DND-41 (cell line): ENCODE measurements at regions not wholly inside any gene's neighbourhood (a gene's known extent, or its start where the extent isn't known, plus 50 kb on each side); places are given as distances from the start of the nearest gene placed in this dataset.

Experiments used
- ATAC-seq: fragments of 200-7000 bp; cut with Tn5 transposase; 3 replicates; pipeline ENCODE4 v1.9.1; 2021; ENCODE audit warnings: low read depth; ENCODE audit not compliant: insufficient read depth
- DNase-seq: peaks from one replicate; pipeline ENCODE4 v3.0.0-alpha.2; 2020
- H2AFZ ChIP-seq: 2 replicates; pipeline ENCODE4 v1.6.0; 2012; ENCODE audit warnings: low read depth, low read length
- H3K27ac ChIP-seq: 2 replicates; pipeline ENCODE4 v1.5.1; 2012; ENCODE audit warnings: low read length, inconsistent platforms
- H3K27me3 ChIP-seq: fragments of 200-600 bp; sonication (generic); 2 replicates; pipeline ENCODE4 v1.6.0; 2012; ENCODE audit warnings: low read length, mild to moderate bottlenecking, inconsistent platforms; ENCODE audit not compliant: insufficient read depth, poor library complexity
- H3K36me3 ChIP-seq: 2 replicates; pipeline ENCODE4 v1.5.1; 2012; ENCODE audit warnings: low read length, inconsistent platforms; ENCODE audit not compliant: insufficient read depth
- H3K4me1 ChIP-seq: 2 replicates; pipeline ENCODE4 v1.5.1; 2012; ENCODE audit warnings: mild to moderate bottlenecking, low read length; ENCODE audit not compliant: insufficient read depth
- H3K4me2 ChIP-seq: 2 replicates; pipeline ENCODE4 v1.6.0; 2012; ENCODE audit warnings: mild to moderate bottlenecking, moderate library complexity, low read length, inconsistent platforms; ENCODE audit not compliant: insufficient read depth
- H3K4me3 ChIP-seq, 2 experiments: fragments of 200-600 bp in 1 of 2; shearing (Covaris generic) in 1 of 2; 2 replicates each; pipeline ENCODE4 v1.5.1; 2012 to 2016; ENCODE audit warnings: inconsistent platforms in 2 of 2, low read length in 2 of 2, mild to moderate bottlenecking in 2 of 2, low read depth in 1 of 2, moderate library complexity in 1 of 2
- H3K79me2 ChIP-seq: 2 replicates; pipeline ENCODE4 v1.6.0; 2012; ENCODE audit warnings: low read length, inconsistent platforms; ENCODE audit not compliant: insufficient read depth
- H3K9ac ChIP-seq: 2 replicates; pipeline ENCODE4 v1.6.0; 2012; ENCODE audit warnings: low read depth, mild to moderate bottlenecking, inconsistent platforms, low read length, moderate library complexity
- H3K9me3 ChIP-seq: 2 replicates; pipeline ENCODE4 v1.5.1; 2012; ENCODE audit warnings: low read length, moderate library complexity, mild to moderate bottlenecking, inconsistent platforms; ENCODE audit not compliant: insufficient read depth, severe bottlenecking
- H4K20me1 ChIP-seq: 2 replicates; pipeline ENCODE4 v1.6.0; 2012; ENCODE audit warnings: low read length; ENCODE audit not compliant: insufficient read depth
- CTCF ChIP-seq: IDR thresholded peaks from 2 replicates; pipeline ENCODE4 v1.5.1; 2012; ENCODE audit warnings: borderline replicate concordance, low read length, moderate library complexity, mild to moderate bottlenecking; ENCODE audit not compliant: poor library complexity, severe bottlenecking; ENCODE audit errors: extremely low read depth
- EZH2 ChIP-seq: IDR thresholded peaks from 3 replicates; pipeline ENCODE4 v1.6.1; 2012; ENCODE audit warnings: borderline replicate concordance, low read depth, mild to moderate bottlenecking, moderate library complexity, low read length, inconsistent platforms; ENCODE audit not compliant: severe bottlenecking

GRCh38 chr6:95142101-95142500, 435.2 kb upstream of the MANEA start:
- DNase-seq (no peak), ATAC-seq (no peak)
- TF ChIP-seq EZH2 (no peak), CTCF (no peak)
- Histone ChIP-seq H3K9ac (no peak overlapping the region), H3K4me2 (no peak overlapping the region), H3K36me3 (no peaks in the 10 kb centered on the region), H4K20me1 (no peaks in the 10 kb centered on the region), H3K27ac (no peak overlapping the region), H3K79me2 (no peaks in the 10 kb centered on the region), H3K4me3 (no peak overlapping the region), H2AFZ (no peak overlapping the region), H3K27me3 (no peaks in the 10 kb centered on the region), H3K4me1 (no peaks in the 10 kb centered on the region), H3K9me3 (no peaks in the 10 kb centered on the region)

- Histone ChIP-seq H3K4me1 (no peaks in the 10 kb centered on the region), H3K4me2 (no peak overlapping the region), H2AFZ (no peak overlapping the region), H3K9me3 (no peaks in the 10 kb centered on the region), H3K27me3 (no peaks in the 10 kb centered on the region), H3K9ac (no peak overlapping the region), H3K4me3 (no peak overlapping the region), H3K79me2 (no peaks in the 10 kb centered on the region), H3K27ac (no peak overlapping the region), H3K36me3 (no peaks in the 10 kb centered on the region), H4K20me1 (no peaks in the 10 kb centered on the region)
- TF ChIP-seq EZH2, result no peak
- no peak for TF ChIP-seq CTCF
- DNase-seq (no peak), ATAC-seq (no peak)
These were observed 434.5 kb upstream of the MANEA start for GRCh38 chr6:95142661-95143335.

- H2AFZ ChIP-seq, result no peak overlapping the region
- H3K36me3 ChIP-seq, result no peaks in the 10 kb centered on the region
- no peak overlapping the region for H3K27ac ChIP-seq
- no peaks in the 10 kb centered on the region for H4K20me1 ChIP-seq
- H3K79me2 ChIP-seq, result no peaks in the 10 kb centered on the region
- H3K9ac ChIP-seq, result no peak overlapping the region
- H3K4me3 ChIP-seq, result no peak overlapping the region
- no peak for ATAC-seq
- DNase-seq, result no peak
- no peak overlapping the region for H3K4me2 ChIP-seq
- TF ChIP-seq EZH2 (no peak), CTCF (no peak)
- no peaks in the 10 kb centered on the region for H3K4me1 ChIP-seq
- no peaks in the 10 kb centered on the region for H3K27me3 ChIP-seq
- H3K9me3 ChIP-seq, result no peaks in the 10 kb centered on the region
These were observed 433.7 kb upstream of the MANEA start for GRCh38 chr6:95143408-95144180.
